HL-60 (cell line): ENCODE measurements at regions not wholly inside any gene's neighbourhood (a gene's known extent, or its start where the extent isn't known, plus 50 kb on each side); places are given as distances from the start of the nearest gene placed in this dataset.
"Not testable (repeated sequence)": the region's sequence is repeated elsewhere in the genome, so short reads cannot be mapped to it uniquely, and the experiment has no call there.

Experiments
- DNase-seq, 2 experiments: peaks; one replicate each; pipeline ENCODE4 v3.0.0-alpha.2; 2010 to 2020; ENCODE audit warnings: low read depth in 1 of 2, low spot score in 1 of 2
- H3K27ac ChIP-seq: fragments of 250-450 bp; sonication (Bioruptor Pico); replicated peaks from 2 replicates; pipeline ENCODE4 v1.5.1; 2020; ENCODE audit warnings: mild to moderate bottlenecking, moderate library complexity
- H3K27me3 ChIP-seq: fragments of 250-450 bp; sonication (Bioruptor Pico); 2 replicates; pipeline ENCODE4 v1.5.1; 2021; ENCODE audit warnings: mild to moderate bottlenecking, moderate library complexity; ENCODE audit not compliant: insufficient read depth, poor library complexity, severe bottlenecking
- H3K4me3 ChIP-seq: replicated peaks from 2 replicates; pipeline ENCODE4 v1.5.1; 2011; ENCODE audit warnings: mild to moderate bottlenecking, control low read depth, low read length; ENCODE audit not compliant: insufficient read depth
- CTCF ChIP-seq: IDR thresholded peaks from one replicate; pipeline ENCODE4 v1.5.1; 2011; ENCODE audit warnings: low read length, control low read depth, inconsistent platforms; ENCODE audit not compliant: insufficient read depth
- GABPA ChIP-seq: IDR thresholded peaks from 2 replicates; pipeline ENCODE4 v1.6.1; 2012; ENCODE audit warnings: low read depth
- POLR2AphosphoS5 ChIP-seq: IDR thresholded peaks from 2 replicates; pipeline ENCODE4 v1.6.1; 2012; ENCODE audit warnings: low read depth
- SPI1 ChIP-seq: IDR thresholded peaks from 2 replicates; pipeline ENCODE4 v1.6.1; 2012; ENCODE audit warnings: low read depth, mild to moderate bottlenecking, borderline replicate concordance
- TF ChIP-seq, protein P1 (sequence below): IDR thresholded peaks from 2 replicates; pipeline ENCODE4 v1.6.1; 2012; ENCODE audit warnings: low read depth; ENCODE audit not compliant: insufficient replicate concordance

GRCh38 chr11:23620617-23621016 is 760.3 kb upstream of the CCDC179 start:
- H3K27ac ChIP-seq = no peak overlapping the region
- H3K27me3 ChIP-seq = no peaks in the 10 kb centered on the region
- no peak overlapping the region for H3K4me3 ChIP-seq
- DNase-seq = no peak
- no peak for TF ChIP-seq SPI1
- TF ChIP-seq, protein P1, sequence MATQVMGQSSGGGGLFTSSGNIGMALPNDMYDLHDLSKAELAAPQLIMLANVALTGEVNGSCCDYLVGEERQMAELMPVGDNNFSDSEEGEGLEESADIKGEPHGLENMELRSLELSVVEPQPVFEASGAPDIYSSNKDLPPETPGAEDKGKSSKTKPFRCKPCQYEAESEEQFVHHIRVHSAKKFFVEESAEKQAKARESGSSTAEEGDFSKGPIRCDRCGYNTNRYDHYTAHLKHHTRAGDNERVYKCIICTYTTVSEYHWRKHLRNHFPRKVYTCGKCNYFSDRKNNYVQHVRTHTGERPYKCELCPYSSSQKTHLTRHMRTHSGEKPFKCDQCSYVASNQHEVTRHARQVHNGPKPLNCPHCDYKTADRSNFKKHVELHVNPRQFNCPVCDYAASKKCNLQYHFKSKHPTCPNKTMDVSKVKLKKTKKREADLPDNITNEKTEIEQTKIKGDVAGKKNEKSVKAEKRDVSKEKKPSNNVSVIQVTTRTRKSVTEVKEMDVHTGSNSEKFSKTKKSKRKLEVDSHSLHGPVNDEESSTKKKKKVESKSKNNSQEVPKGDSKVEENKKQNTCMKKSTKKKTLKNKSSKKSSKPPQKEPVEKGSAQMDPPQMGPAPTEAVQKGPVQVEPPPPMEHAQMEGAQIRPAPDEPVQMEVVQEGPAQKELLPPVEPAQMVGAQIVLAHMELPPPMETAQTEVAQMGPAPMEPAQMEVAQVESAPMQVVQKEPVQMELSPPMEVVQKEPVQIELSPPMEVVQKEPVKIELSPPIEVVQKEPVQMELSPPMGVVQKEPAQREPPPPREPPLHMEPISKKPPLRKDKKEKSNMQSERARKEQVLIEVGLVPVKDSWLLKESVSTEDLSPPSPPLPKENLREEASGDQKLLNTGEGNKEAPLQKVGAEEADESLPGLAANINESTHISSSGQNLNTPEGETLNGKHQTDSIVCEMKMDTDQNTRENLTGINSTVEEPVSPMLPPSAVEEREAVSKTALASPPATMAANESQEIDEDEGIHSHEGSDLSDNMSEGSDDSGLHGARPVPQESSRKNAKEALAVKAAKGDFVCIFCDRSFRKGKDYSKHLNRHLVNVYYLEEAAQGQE = no peak
- no peak for TF ChIP-seq GABPA
- no peak for TF ChIP-seq CTCF
- no peak for TF ChIP-seq POLR2AphosphoS5

DNA sequence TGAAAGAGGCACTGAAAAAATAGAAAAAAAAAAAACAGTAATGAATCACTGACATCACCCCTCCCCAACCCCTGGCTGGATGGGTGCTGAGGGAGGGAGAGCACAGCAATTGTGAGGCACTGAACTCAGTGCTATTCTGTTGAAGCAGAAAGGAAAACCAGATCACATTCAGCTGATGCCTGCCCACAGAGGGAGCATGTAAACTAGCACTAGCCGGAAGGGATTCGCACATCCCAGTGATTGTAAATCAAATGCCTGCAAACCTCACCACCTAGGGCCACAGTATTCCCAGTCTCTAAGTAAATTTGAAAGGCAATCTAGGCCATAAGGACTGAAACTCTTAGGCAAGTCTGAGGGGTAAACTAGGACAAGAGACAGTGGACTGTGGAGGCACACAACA is 772.0 kb upstream of the CCDC179 start:
- no peak for DNase-seq
- no peak overlapping the region for H3K4me3 ChIP-seq
- TF ChIP-seq CTCF (no peak), POLR2AphosphoS5 (no peak), SPI1 (no peak), GABPA (no peak)
- TF ChIP-seq, protein P1 = no peak
- H3K27me3 ChIP-seq = no peaks in the 10 kb centered on the region
- H3K27ac ChIP-seq = no peak overlapping the region

DNA sequence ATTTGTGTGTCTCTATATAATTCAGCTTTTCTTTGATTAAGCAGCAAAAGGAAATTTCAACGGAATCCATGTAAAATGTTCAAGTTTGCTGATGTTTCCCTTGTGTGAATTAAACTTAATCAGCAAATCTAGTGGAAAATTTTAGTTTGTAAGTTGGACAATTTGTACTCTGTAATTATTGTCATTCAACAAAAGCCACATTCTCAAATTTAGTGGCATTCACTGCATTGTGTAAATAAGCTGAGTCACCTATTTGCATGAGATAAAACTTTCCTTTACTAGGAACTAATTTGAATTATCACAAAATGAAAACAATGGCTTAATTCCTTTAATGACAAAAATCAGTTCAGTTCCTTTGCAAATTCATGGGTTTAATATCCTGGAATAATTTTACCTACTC is 784.2 kb upstream of the CCDC179 start:
- Histone ChIP-seq H3K27me3 (no peaks in the 10 kb centered on the region), H3K4me3 (no peak overlapping the region), H3K27ac (no peak overlapping the region)
- no peak for DNase-seq
- no peak for TF ChIP-seq SPI1
- TF ChIP-seq, protein P1 = no peak
- no peak for TF ChIP-seq GABPA
- TF ChIP-seq POLR2AphosphoS5 = no peak
- TF ChIP-seq CTCF = no peak

- not testable (repeated sequence) for H3K4me3 ChIP-seq, DNase-seq, H3K27me3 ChIP-seq, H3K27ac ChIP-seq
These were observed 792.1 kb upstream of the CCDC179 start for GRCh38 chr11:23652336-23652735.
